ENCODE measurements at regions not wholly inside any gene's neighbourhood (a gene's known extent, or its start where the extent isn't known, plus 50 kb on each side); places are given as distances from the start of the nearest gene placed in this dataset.
A peak's percentile ranks its signal among the peaks of the same experiment; 100 is the strongest.

DNA sequence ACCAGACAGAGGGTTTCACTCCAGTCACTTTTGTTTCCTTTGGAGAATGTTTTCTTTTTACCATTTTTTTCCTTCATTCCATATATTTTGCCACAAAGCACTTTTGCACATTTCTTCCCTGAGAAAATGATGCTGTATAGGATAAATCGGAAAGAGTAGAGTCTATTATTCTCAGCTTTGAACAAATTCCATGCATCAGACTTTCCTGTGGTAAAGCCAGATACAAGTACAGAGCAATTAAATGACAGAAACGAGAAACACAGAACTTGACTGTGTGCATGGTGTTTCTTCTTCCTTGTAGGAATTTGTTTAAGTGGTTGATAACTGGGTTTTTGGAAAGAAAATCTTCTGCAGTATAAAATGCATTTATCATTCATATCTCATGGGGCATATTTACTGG lies 107.4 kb upstream of the CSNK1A1L start:
- no peak for DNase-seq (ENCODE audit: low spot score)

DNA sequence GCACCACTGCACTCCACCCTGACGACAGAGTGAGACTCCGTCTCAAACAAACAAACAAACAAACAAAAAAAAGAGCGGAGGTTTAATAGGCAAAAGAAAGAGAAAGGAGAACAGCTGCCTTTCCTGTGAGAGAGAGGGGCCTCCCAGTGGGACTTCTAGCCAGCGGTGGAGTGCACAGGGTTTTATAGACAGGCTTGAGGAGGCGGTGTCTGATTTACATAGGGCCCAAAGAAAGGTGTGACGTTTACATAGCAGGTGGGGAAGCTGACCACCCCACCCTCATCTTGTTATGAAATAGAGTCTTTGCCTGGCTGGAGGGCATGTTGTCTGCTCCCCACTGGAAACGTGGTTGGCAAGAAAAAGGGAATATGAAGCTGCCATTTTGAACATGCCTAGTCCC lies 106.0 kb upstream of the CSNK1A1L start:
- DNase-seq (ENCODE audit: low spot score) = no peak

DNA sequence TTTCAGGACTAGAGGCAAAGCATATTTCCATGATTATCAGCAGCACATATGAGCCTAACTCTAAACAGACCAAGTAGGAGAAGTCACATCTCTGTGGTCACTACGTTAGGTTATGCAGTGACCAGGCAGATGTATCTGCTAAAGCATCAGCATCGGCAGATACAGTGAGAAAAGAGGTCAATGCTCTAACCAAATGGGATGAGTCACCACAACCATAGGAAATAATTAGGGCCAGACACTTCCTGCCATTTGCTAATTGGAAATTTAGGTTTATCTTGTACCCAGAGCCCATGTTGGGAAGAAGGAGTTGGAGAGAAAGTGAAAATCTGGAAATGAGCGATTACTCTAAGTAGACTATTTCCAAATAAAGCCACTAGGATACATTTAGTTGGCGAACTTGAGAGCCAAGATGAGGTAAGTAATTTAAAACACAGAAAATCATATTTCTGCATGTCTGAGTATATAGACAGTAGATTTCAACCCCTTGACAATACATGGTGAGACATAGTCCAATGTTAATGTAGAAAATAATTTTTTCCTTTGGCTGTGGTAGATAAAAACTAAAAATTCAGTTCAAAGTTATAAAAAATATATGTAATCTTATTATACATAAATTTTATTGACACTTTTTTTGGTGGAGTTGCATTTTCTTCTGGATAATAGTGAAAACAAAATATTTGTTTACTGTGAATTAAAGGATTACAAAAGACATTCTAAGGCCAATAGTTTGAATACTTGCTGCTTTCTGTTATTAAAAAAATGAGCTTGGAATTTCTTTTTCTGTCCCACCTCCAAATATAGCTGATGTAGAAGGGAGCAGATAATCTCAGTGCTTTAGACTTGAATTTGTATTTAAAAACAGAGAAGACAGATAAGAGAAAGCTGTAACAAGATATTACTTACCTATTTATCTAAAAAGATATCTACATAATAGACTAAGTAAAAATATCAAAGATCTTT lies 104.4 kb upstream of the CSNK1A1L start:
- no peak for DNase-seq (ENCODE audit: low spot score)

DNA sequence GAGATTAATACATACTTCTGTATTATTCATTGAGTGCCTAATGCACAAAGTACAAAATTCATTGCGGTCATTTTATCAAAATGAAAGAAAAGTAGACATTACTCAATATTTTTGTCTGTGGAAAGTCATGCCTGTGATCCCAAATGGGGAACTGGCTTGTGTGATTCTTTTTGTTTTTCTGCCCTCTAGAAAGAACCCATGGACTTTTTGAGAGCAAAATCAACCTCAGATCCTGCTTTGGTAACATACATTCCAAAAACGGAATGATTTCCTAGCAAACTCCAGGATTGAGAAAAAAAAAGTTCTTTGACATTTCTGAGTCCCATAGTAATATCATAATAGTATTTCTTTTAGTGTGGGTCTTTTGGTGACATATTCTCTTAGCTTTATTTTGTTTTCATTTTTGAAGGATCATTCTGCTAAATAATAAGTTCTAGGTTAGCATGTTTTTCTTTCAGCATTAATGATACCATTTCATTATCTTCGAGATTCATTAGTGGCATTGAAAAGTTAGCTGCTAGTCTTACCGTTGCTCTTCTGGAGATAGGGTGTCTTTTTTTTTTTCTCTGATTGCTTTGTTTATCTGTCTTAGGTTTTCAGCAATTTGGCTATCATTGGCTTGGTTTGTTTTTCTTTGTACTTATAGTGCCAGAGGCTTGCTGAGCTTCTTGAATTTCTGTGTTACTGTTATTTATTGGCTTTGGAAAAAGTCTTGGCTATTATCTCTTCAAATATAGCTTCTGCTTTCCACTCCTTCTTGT lies 102.4 kb upstream of the CSNK1A1L start:
- DNase-seq (ENCODE audit: low spot score) = no peak

DNA sequence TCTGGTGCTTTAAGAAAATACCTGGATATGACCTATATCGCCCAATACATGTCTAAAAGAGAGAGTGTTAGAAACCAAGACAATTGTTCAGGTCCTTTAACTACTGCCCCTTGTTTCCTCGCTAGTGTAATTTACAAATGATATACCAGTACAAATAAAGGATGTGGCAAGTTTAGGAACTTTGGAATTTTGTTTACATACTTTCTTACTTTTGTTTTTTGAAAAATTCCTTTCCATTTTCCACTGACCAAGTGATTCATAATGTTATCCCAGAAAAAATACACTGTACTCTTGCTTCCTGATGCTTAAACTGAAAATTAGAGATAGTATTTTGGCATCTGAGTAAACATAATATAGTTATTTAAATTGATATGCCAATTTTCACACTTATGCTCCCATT lies 96.8 kb upstream of the CSNK1A1L start:
- DNase-seq (ENCODE audit: low spot score) = no peak

DNA sequence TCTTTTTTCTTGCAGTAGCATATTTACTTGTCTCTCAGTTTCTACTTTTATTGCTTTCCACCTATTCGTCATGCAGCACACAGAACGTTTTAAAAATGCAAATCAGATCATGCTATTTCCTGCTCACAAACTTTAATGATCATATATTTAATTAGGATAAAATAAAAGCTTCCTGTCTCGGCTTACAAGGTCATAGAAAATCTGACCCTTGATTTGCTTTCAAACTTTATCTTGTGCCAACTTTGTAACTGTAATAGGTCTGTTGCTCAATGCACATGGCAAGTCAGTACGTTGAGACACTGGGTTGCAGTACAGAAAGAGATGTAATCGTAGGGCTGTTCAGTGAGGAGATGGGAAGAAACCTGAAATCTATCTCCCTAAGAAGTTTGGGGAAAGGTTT lies 95.6 kb upstream of the CSNK1A1L start:
- no peak for DNase-seq (ENCODE audit: low spot score)

DNA sequence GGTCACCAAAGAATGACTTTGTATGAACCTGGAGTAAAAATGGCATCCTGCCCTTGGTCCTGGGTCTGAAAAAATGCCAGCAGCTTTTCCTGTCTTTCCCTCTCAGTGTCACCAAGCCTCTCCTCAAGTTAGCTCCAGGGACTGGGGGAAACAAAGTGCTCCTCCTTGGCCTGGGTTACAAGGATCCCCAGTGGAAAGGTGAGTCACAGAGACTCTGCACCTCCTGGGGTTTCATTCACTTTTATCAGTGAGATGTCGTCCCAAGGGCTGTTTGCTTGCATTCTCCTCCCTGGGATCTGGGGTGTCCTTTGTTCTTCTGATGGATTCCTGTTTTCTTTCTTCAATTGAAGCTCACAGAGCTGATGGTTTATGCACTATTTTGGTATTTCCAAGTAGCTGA lies 93.2 kb upstream of the CSNK1A1L start:
- DNase-seq (ENCODE audit: low spot score) = no peak

DNA sequence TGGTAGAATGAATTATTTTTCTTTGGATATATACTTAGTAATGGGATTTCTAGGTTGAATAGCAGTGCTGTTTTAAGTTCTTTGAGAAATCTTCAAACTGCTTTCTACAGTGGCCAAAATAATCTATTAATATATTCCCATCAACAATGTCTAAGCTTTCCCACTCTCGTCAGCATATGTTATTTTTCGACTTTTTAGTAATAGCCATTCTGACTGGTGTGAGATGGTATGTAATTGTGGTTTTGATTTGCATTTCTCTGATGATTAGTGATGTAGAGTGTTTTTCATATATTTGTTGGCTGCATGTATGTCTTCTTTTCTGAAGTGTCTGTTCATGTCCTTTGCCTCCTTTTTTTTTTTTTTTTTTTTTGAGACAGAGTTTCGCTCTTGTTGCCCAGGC lies 90.2 kb upstream of the CSNK1A1L start:
- no peak for DNase-seq (ENCODE audit: low spot score)

DNA sequence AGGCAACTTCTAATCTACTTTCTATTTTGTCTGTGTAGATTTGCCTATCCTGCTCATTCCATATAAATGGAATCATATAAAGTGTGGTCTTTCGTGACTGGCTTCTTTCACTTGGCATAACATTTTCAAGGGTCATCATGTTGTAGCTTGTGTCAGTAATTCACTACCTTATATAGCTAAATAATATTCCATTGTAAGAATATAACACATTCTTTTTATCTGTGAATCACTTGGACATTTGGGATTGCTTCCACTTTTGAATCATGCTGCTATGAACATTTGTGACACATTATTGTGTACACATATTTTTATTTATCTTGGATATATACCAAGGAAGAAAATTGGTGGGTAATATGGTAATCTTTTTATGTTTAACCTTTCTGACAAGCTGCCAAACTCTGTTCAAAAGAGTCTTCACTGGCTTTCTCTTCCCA lies 89.0 kb upstream of the CSNK1A1L start:
- DNase-seq (ENCODE audit: low spot score) = no peak

DNA sequence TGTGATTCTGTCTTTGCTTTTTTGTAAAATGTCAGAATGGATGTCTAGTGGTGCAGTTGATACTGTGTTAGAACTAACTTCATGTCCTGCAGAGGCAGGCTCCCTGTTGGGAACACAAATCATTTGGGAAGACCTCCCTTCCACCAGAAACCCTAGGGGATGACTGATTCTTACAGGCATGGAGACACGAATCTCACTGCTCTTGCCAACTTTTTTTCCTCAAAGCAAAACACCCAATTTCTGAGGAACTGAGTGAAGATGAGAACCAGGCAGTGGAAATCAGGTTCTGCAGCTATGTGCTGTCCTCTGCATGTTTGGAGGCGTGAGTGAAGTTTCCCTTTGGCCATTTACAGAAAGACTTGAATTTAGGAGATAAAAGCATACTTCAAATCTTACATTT lies 87.5 kb upstream of the CSNK1A1L start:
- DNase-seq (ENCODE audit: low spot score) = no peak

DNA sequence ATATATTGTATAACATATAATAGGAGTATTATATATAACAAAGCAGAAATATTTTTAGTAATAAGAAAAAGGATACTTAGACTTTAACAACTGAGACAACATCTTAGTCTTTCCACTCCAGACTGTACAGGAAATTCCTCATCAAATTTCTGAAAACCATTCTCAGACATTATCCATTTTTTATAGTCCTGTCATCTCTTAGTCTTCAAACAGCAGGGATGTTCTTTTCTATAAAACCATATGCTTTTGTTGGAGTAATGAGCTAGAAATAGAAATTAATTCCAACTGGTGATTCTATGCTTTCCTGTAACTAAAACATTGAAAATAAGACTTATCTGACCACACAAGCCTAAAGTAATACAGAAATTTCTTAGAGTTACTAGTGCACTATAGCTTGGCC lies 82.2 kb upstream of the CSNK1A1L start:
- no peak for DNase-seq (ENCODE audit: low spot score)

DNA sequence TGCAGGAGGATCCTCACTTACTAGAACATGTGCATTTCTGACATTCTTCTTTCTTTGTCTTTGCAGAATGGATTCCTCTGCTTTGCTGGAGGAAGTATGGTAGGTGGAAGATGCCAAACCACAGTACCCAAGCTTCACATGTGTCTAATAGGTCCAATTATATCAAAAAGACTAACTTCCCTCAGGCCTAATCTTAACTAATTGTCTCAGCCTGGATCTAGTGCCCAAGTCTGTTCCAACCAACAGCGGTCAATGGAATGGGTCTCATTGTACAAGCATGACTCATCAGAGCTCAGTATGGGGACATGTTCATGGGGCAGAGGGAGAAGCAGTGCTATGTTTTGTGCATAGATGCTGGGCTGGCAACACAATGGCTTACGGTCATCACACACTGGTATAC lies 81.6 kb upstream of the CSNK1A1L start:
- no peak for DNase-seq (ENCODE audit: low spot score)

DNA sequence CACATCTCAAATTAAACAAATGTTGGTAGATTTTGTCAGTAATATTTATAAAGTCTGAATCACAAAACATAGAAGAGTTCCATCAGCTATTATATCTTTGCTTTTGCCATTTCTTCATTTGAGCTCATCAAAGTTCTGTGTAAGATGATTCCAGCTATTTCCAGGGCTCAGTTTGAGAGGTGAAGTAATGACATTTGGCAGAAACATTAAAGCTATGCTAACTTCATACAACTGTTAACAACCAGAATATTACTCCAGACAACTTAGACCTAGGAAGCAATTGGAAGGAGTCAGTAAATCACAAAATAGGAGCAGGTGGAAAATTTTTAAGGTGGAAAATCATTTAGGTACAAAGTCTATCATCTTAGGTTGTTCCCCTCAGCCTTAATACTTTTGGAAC lies 76.2 kb upstream of the CSNK1A1L start:
- DNase-seq (ENCODE audit: low spot score) = no peak

DNA sequence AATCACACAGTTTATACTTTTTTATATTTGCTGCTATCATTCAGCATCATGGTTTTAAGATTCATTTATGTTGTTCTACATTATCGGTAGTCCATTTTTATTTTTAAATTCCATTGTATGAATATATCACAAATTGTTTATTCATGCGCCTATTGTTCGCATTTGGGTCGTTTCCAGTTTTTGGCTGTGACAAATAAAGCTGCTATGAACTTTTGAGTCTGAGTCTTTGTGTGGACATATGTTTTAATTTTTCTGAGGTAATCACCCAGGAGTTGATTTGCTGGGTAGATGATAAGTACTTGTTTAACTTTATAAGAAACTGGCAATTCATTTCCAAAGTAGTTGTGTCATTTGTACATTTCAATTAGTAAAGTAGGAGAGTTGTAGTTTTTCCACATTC lies 74.2 kb upstream of the CSNK1A1L start:
- no peak for DNase-seq (ENCODE audit: low spot score)

DNA sequence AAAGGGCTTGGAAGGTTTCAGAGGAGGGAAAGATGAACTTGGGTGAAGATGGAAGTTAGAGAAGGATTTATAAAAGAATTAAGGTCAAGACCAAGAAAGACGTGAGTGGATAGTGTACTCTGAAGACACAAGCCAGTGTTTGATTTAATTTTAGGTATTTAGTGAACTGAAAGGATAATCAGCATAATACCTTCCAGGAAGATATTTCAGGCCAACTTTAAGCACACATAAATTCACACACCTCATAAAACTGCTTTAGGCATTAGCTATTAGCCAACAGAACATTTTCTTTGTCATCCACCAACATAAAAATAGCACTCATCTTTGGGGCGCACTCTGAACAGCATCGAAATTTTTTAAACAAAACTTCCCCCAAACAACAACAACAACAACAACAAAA lies 71.7 kb upstream of the CSNK1A1L start:
- no peak for DNase-seq (ENCODE audit: low spot score)

DNA sequence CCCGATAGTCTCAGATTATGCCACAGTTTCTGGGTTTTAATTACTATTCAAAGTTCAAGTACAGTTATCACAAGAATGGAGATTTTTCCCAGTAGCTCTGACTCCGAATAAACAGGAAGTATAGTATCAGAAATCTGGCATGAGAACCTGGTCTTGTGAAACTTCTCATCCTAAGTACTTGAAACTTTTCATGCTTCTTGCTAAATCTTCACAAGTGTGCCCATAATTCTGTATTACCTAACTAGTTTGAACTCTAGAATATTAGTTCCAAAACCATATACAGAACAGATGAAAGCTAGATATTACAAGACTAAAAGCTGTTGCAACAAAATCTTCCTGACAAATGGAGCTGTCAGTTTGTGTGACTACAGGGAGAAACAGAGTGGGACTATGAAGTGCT lies 70.5 kb upstream of the CSNK1A1L start:
- no peak for DNase-seq (ENCODE audit: low spot score)

DNA sequence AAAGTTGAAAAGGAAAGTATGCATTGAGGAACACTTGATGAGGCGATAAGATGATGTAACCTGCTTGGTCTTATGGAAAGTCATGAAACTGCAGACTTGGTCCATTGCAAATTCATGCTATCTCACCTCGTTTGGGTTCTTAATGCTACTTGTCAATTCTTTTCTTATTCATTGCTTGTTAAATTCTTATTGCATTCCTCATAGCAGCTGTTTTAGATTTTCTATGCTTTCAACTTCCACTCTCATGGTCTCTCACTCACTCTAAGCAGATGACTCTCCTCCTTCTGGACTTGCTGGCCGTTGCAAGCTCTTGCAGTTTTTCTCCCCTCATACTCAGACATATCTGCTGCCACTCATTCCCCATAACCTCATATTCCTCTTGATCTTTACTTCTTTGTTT lies 67.8 kb upstream of the CSNK1A1L start:
- no peak for DNase-seq (ENCODE audit: low spot score)

DNA sequence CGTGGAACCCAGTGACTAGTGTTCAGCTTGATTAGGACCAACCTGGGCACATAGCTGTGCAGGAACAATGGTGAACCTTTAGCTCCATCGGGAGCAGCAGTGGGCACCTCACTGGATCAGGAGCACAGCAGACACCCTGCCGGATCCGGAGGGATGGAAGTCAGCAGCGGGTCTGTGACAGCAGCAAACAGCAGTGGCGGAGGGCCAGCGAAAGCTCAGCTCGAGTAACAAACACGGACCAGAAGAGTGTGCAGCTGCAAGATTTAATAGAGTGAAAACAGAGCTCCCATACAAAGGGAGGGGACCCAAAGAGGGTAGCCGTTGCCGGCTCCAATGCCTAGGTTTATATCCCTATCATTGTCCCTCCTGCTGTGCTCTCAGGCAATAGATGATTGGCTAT lies 66.8 kb upstream of the CSNK1A1L start:
- DNase-seq (ENCODE audit: low spot score) = peak; percentile 54

DNA sequence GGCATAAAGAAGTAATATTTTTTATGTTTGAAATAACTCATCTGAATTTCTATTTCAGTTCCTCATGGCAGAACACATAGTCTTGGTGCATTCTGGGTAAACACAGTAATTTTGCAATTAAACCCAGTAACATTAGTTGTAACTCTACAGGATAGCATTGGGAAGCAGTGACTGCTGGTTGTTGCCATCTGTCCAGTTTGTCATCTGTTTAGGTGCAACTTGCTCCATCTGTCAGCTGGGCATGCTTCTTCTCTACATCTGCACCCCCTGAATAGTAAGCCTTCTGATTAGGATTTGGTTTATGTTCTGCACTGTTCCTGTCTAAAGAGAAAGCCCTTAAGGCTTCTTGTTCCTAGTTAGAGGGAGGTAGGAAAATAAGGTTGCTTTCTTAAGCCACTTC lies 63.5 kb upstream of the CSNK1A1L start:
- no peak for DNase-seq (ENCODE audit: low spot score)

DNA sequence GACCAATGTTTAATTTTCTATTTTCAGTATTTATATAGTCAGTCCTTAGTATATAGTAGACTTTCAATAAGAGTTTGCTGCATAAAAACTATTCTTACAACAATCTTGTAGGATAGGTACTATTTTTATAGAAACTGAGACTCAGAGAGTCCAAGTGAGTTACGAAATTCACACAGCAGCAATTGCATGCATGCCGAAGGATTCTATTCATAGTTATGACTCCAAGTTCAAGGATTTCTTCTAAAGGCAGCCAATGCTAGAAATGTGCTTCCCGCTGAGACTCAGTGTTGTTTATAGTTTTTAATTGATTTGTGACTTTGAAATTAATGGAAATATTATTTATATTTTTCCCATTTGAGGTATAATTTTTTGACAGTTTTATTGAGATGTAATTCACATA lies 62.7 kb upstream of the CSNK1A1L start:
- no peak for DNase-seq (ENCODE audit: low spot score)

DNA sequence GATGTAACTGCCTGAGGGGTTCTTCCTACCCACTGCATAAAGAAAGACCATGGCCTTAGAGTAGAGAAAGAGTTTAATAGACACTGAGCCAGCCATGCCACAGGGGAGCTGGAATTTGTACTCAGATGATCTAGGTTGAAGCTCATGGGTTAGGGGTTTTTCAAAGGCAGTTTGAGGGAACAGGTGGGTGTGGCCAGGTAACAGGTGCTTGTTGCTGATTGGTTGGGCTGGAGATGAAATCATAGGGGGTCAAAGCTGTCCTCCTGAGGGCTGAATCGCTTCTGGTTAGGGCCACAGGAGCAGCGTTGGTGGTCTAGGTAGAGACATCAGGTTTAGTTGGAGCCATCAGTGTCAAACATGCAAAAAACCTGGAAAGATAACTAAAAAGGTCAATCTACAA lies 59.2 kb upstream of the CSNK1A1L start:
- no peak for DNase-seq (ENCODE audit: low spot score)

DNA sequence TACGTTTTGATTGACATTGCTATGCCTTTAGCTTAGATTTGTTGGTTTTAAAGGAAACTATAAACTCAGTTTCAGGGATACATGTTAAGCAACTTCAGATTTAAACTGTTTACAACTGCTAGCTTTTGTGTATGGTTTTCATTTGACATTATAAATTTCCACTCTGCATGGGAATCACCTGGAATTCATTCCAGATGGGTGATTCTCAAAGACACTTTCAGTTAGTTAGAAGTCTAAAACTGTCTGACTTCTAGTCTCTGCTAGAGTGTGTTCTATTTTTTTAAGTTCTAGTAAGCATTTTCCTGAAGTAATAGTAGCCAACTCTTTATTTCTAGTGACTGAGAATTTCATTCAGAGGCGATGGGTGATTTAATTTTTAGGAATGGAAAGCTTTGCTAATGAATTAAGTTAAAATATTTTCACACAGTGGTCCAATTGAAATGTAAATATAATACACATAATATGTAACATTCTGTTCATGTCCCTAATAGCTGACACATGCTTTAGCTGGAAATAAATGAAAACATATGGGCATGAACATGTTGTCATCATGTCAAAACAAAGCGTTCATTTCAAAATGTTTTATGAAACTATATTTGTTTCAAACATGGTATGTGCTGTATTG lies 58.3 kb upstream of the CSNK1A1L start:
- DNase-seq (ENCODE audit: low spot score) = no peak

DNA sequence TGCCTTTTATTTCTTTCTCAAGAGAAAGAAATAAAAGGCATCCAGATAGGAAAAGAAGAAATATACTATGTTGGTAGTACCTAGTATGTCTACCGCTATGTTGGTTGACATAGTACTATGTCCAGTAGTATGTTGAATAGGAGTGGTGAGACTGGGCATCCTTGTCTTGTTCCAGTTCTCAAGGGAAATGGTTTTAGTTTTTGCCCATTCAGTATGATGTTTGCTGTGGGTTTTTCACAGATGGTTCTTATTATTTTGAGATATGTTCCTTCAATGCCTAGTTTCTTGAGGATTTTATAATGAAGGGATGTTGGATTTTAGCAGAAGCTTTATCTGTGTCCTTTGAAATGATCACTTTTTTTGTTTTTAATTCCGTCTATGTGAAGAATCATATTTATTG lies 53.0 kb upstream of the CSNK1A1L start:
- no peak for DNase-seq (ENCODE audit: low spot score)
